ENCODE measurements at regions not wholly inside any gene's neighbourhood (a gene's known extent, or its start where the extent isn't known, plus 50 kb on each side); places are given as distances from the start of the nearest gene placed in this dataset.

- peaks cover 0 to 27% (median 8%) of the 10 kb centered on the region in 9 donors for H3K9me3 Mint-ChIP-seq
- H3K27me3 Mint-ChIP-seq = no peaks in the 10 kb centered on the region
- DNase-seq (no peak), ATAC-seq (no peak)
- H3K4me1 Mint-ChIP-seq = no peaks in the 10 kb centered on the region
- POLR2A ChIA-PET = no interaction called here
- H3K27ac Mint-ChIP-seq = no peak overlapping the region
- H3K4me3 Mint-ChIP-seq = no peak overlapping the region
- H3K36me3 Mint-ChIP-seq = no peaks in the 10 kb centered on the region
Measured at GRCh38 chr11:28756977-28757376, 648.8 kb downstream of the METTL15 start.

GRCh38 chr11:28743061-28743550, 634.9 kb downstream of the METTL15 start:
- no peak for DNase-seq
- no peak overlapping the region for H3K4me3 Mint-ChIP-seq
- H3K36me3 Mint-ChIP-seq = no peaks in the 10 kb centered on the region
- no peak overlapping the region for H3K27ac Mint-ChIP-seq
- no peak for ATAC-seq
- H3K4me1 Mint-ChIP-seq = no peaks in the 10 kb centered on the region
- POLR2A ChIA-PET = no interaction called here
- peaks cover 0 to 43% (median 8%) of the 10 kb centered on the region in 9 donors for H3K9me3 Mint-ChIP-seq
- H3K27me3 Mint-ChIP-seq = peaks cover 0 to 1% (median 0%) of the 10 kb centered on the region in 5 donors

- Mint-ChIP-seq H3K4me3 (no peak overlapping the region), H3K9me3 (peaks cover 0 to 14% (median 2%) of the 10 kb centered on the region in 9 donors), H3K4me1 (no peaks in the 10 kb centered on the region), H3K27ac (no peak overlapping the region), H3K27me3 (no peaks in the 10 kb centered on the region), H3K36me3 (no peaks in the 10 kb centered on the region)
- POLR2A ChIA-PET = no interaction called here
- DNase-seq (no peak), ATAC-seq (no peak)
Measured at GRCh38 chr11:28739489-28740280, 631.5 kb downstream of the METTL15 start.

GRCh38 chr11:28738549-28738948, 630.4 kb downstream of the METTL15 start:
- Mint-ChIP-seq H3K4me3 (no peak overlapping the region), H3K9me3 (peaks cover 0 to 14% (median 3%) of the 10 kb centered on the region in 9 donors), H3K36me3 (no peaks in the 10 kb centered on the region), H3K27me3 (no peaks in the 10 kb centered on the region), H3K4me1 (no peaks in the 10 kb centered on the region), H3K27ac (no peak overlapping the region)
- DNase-seq = no peak
- no peak for ATAC-seq
- POLR2A ChIA-PET = no interaction called here

GRCh38 chr11:28736256-28736655, 628.1 kb downstream of the METTL15 start:
- H3K9me3 Mint-ChIP-seq = peaks cover 0 to 27% (median 6%) of the 10 kb centered on the region in 9 donors
- no peak for ATAC-seq
- H3K4me3 Mint-ChIP-seq = no peak overlapping the region
- no peak for DNase-seq
- H3K4me1 Mint-ChIP-seq = no peaks in the 10 kb centered on the region
- POLR2A ChIA-PET = no interaction called here
- H3K36me3 Mint-ChIP-seq = no peaks in the 10 kb centered on the region
- peaks cover 0 to 5% (median 0%) of the 10 kb centered on the region in 5 donors for H3K27me3 Mint-ChIP-seq
- no peak overlapping the region for H3K27ac Mint-ChIP-seq

GRCh38 chr11:28735511-28735910, 627.3 kb downstream of the METTL15 start:
- POLR2A ChIA-PET = no interaction called here
- no peak overlapping the region for H3K27ac Mint-ChIP-seq
- DNase-seq = no peak
- H3K36me3 Mint-ChIP-seq = no peaks in the 10 kb centered on the region
- no peaks in the 10 kb centered on the region for H3K4me1 Mint-ChIP-seq
- no peak overlapping the region for H3K4me3 Mint-ChIP-seq
- H3K27me3 Mint-ChIP-seq = peaks cover 0 to 5% (median 0%) of the 10 kb centered on the region in 5 donors
- ATAC-seq = no peak
- peaks cover 0 to 27% (median 6%) of the 10 kb centered on the region in 9 donors for H3K9me3 Mint-ChIP-seq

GRCh38 chr11:28730889-28731288, 622.7 kb downstream of the METTL15 start:
- Mint-ChIP-seq H3K36me3 (no peaks in the 10 kb centered on the region), H3K27ac (no peak overlapping the region), H3K27me3 (peaks cover 0 to 5% (median 0%) of the 10 kb centered on the region in 5 donors), H3K9me3 (peaks cover 0 to 39% (median 7%) of the 10 kb centered on the region in 9 donors), H3K4me1 (no peaks in the 10 kb centered on the region), H3K4me3 (no peak overlapping the region)
- POLR2A ChIA-PET = no interaction called here
- no peak for ATAC-seq
- no peak for DNase-seq

- H3K36me3 Mint-ChIP-seq = no peaks in the 10 kb centered on the region
- no peak for DNase-seq
- H3K4me3 Mint-ChIP-seq = no peak overlapping the region
- no peak overlapping the region for H3K27ac Mint-ChIP-seq
- POLR2A ChIA-PET = no interaction called here
- no peaks in the 10 kb centered on the region for H3K4me1 Mint-ChIP-seq
- peaks cover 0 to 39% (median 6%) of the 10 kb centered on the region in 9 donors for H3K9me3 Mint-ChIP-seq
- H3K27me3 Mint-ChIP-seq = peaks cover 0 to 5% (median 0%) of the 10 kb centered on the region in 5 donors
- ATAC-seq = no peak
Measured at GRCh38 chr11:28730336-28730735, 622.1 kb downstream of the METTL15 start.

- POLR2A ChIA-PET = no interaction called here
- H3K27me3 Mint-ChIP-seq = peaks cover 0 to 5% (median 0%) of the 10 kb centered on the region in 5 donors
- no peak overlapping the region for H3K27ac Mint-ChIP-seq
- no peaks in the 10 kb centered on the region for H3K4me1 Mint-ChIP-seq
- H3K36me3 Mint-ChIP-seq = no peaks in the 10 kb centered on the region
- peaks cover 0 to 38% (median 5%) of the 10 kb centered on the region in 9 donors for H3K9me3 Mint-ChIP-seq
- no peak for ATAC-seq
- no peak overlapping the region for H3K4me3 Mint-ChIP-seq
- DNase-seq = no peak
Measured at GRCh38 chr11:28729339-28729738, 621.2 kb downstream of the METTL15 start.

GRCh38 chr11:28728666-28729065, 620.5 kb downstream of the METTL15 start:
- no peak for ATAC-seq
- no peaks in the 10 kb centered on the region for H3K36me3 Mint-ChIP-seq

GRCh38 chr11:28727254-28727653, 619.1 kb downstream of the METTL15 start:
- POLR2A ChIA-PET = no interaction called here
- Mint-ChIP-seq H3K36me3 (no peaks in the 10 kb centered on the region), H3K27ac (no peak overlapping the region), H3K27me3 (no peaks in the 10 kb centered on the region), H3K4me1 (no peaks in the 10 kb centered on the region), H3K4me3 (no peak overlapping the region), H3K9me3 (peaks cover 0 to 18% (median 3%) of the 10 kb centered on the region in 9 donors)
- no peak for ATAC-seq
- no peak for DNase-seq

More at GRCh38 chr11:28728666-28729065, 620.5 kb downstream of the METTL15 start:
- no peak overlapping the region for H3K27ac Mint-ChIP-seq
- peaks cover 0 to 32% (median 3%) of the 10 kb centered on the region in 9 donors for H3K9me3 Mint-ChIP-seq
- no peak for DNase-seq
- POLR2A ChIA-PET = no interaction called here
- H3K27me3 Mint-ChIP-seq = peaks cover 0 to 5% (median 0%) of the 10 kb centered on the region in 5 donors
- no peak overlapping the region for H3K4me3 Mint-ChIP-seq
- H3K4me1 Mint-ChIP-seq = no peaks in the 10 kb centered on the region

GRCh38 chr11:28726432-28726831, 618.2 kb downstream of the METTL15 start:
- Mint-ChIP-seq H3K27me3 (no peaks in the 10 kb centered on the region), H3K36me3 (no peaks in the 10 kb centered on the region), H3K27ac (no peak overlapping the region), H3K9me3 (peaks cover 0 to 17% (median 3%) of the 10 kb centered on the region in 9 donors), H3K4me1 (no peaks in the 10 kb centered on the region), H3K4me3 (no peak overlapping the region)
- ATAC-seq = no peak
- POLR2A ChIA-PET = no interaction called here
- DNase-seq = no peak

GRCh38 chr11:28715726-28716125, 607.5 kb downstream of the METTL15 start:
- Mint-ChIP-seq H3K4me1 (no peaks in the 10 kb centered on the region), H3K4me3 (no peak overlapping the region), H3K27me3 (no peaks in the 10 kb centered on the region), H3K27ac (no peak overlapping the region), H3K9me3 (peaks cover 0 to 4% (median 0%) of the 10 kb centered on the region in 9 donors), H3K36me3 (no peaks in the 10 kb centered on the region)
- DNase-seq (no peak), ATAC-seq (no peak)
- POLR2A ChIA-PET = no interaction called here

GRCh38 chr11:28713850-28714249, 605.7 kb downstream of the METTL15 start:
- no peak for ATAC-seq
- H3K4me1 Mint-ChIP-seq = no peaks in the 10 kb centered on the region
- POLR2A ChIA-PET = no interaction called here

More at GRCh38 chr11:28713850-28714249, 605.7 kb downstream of the METTL15 start:
- Mint-ChIP-seq H3K4me3 (no peak overlapping the region), H3K9me3 (peaks cover 0 to 12% (median 0%) of the 10 kb centered on the region in 9 donors), H3K27ac (no peak overlapping the region), H3K27me3 (no peaks in the 10 kb centered on the region), H3K36me3 (no peaks in the 10 kb centered on the region)
- no peak for DNase-seq
